PC-3 (cell line): ENCODE measurements at regions not wholly inside any gene's neighbourhood (a gene's known extent, or its start where the extent isn't known, plus 50 kb on each side); places are given as distances from the start of the nearest gene placed in this dataset.

Experiments used
- CTCF ChIP-seq: fragments of 300-600 bp; sonication (generic); conservative IDR thresholded peaks from 2 replicates; pipeline ENCODE4 v1.5.1; 2017; ENCODE audit warnings: antibody characterized with exemption, low read depth, mild to moderate bottlenecking, low read length
- EZH2 ChIP-seq: fragments of 300-600 bp; sonication (generic); IDR thresholded peaks from one replicate; pipeline ENCODE4 v1.6.1; 2017; ENCODE audit warnings: antibody characterized with exemption, mild to moderate bottlenecking, low read length; ENCODE audit not compliant: unreplicated experiment

GRCh38 chr13:65154661-65155447 is 2075.3 kb downstream of the PCDH9 start:
- TF ChIP-seq CTCF (no peak), EZH2 (no peak)
